HCT116 (cell line): ENCODE measurements at regions not wholly inside any gene's neighbourhood (a gene's known extent, or its start where the extent isn't known, plus 50 kb on each side); places are given as distances from the start of the nearest gene placed in this dataset.
A peak's percentile ranks its signal among the peaks of the same experiment; 100 is the strongest.

ENCODE experiments used
- ATAC-seq: fragments of 200-7000 bp; cut with Tn5 transposase; 2 replicates; pipeline ENCODE4 v1.9.1; 2020; ENCODE audit warnings: mild to moderate bottlenecking, moderate library complexity
- BruUV-seq: library from RNA; stranded (reverse); fragments of 400-500 nt; replicated peaks from 2 replicates; lab custom pipeline; 2021; lab: Mats Ljungman, UMichigan
- CTCF ChIA-PET: fragments of 300-600 bp; sonication (Branson Sonifier 250); formaldehyde crosslinking; loops from one replicate; lab custom pipeline; 2021; ENCODE audit warnings: antibody characterized with exemption; lab: Charles Lee
- POLR2A ChIA-PET: fragments of 300-600, 350-600 bp; sonication (Branson Sonifier 250); formaldehyde crosslinking; loops from one replicate; lab custom pipeline; 2021; ENCODE audit warnings: antibody characterized with exemption; lab: Charles Lee
- RAD21 ChIA-PET, 2 experiments: fragments of 300-600 bp; sonication (Branson Sonifier 250); formaldehyde crosslinking; loops; one replicate each; lab custom pipeline; 2023; ENCODE audit warnings: low total read pairs in 2 of 2; ENCODE audit not compliant: uncharacterized antibody in 2 of 2, unreplicated experiment in 2 of 2, low non-redundant PET in 1 of 2; lab: Charles Lee
- DNase-seq: peaks from one replicate; pipeline ENCODE4 v3.0.0-alpha.2; 2010; ENCODE audit warnings: low read depth, low spot score
- H2AFZ ChIP-seq: fragments of 200-600 bp; shearing (Covaris generic), sonication (generic); 2 replicates; pipeline ENCODE4 v1.6.1; 2017; ENCODE audit warnings: low read depth, mixed run types, mixed read lengths, antibody characterized with exemption, low read length; ENCODE audit not compliant: poor library complexity, severe bottlenecking
- H3K27ac ChIP-seq: 2 replicates; pipeline ENCODE4 v1.5.1; 2012; ENCODE audit warnings: low read depth, low read length
- H3K27me3 ChIP-seq: fragments of 200-600 bp; sonication (generic); 2 replicates; pipeline ENCODE4 v1.6.1; 2016; ENCODE audit warnings: mixed run types, low read length, mixed read lengths; ENCODE audit not compliant: insufficient read depth
- H3K36me3 ChIP-seq, 2 experiments: fragments of 200-500 bp in 1 of 2; fragments of 200-600 bp in 1 of 2; sonication (Bioruptor generic) in 1 of 2; sonication (generic) in 1 of 2; 2 replicates each; pipeline versions ENCODE4 v1.5.1 to v1.6.1; 2014 to 2016; ENCODE audit warnings: low read length in 2 of 2, inconsistent platforms in 1 of 2, mixed read lengths in 1 of 2, mixed run types in 1 of 2; ENCODE audit not compliant: insufficient read depth in 2 of 2, control insufficient read depth in 1 of 2
- H3K4me1 ChIP-seq, 2 experiments: fragments of 200-600 bp in 1 of 2; sonication (generic) in 1 of 2; 2 replicates each; pipeline versions ENCODE4 v1.5.1 to v1.6.1; 2012 to 2017; ENCODE audit warnings: low read length in 2 of 2, inconsistent platforms in 1 of 2, mild to moderate bottlenecking in 1 of 2, mixed read lengths in 1 of 2, mixed run types in 1 of 2, moderate library complexity in 1 of 2; ENCODE audit not compliant: insufficient read depth in 2 of 2, control insufficient read depth in 1 of 2
- H3K4me2 ChIP-seq: fragments of 200-600 bp; sonication (generic); 2 replicates; pipeline ENCODE4 v1.6.1; 2017; ENCODE audit warnings: mixed run types, low read length, mixed read lengths
- H3K4me3 ChIP-seq, 2 experiments: fragments of 200-600 bp in 1 of 2; sonication (generic) in 1 of 2; replicated peaks in 1 of 2; 2 replicates each; pipeline ENCODE4 v1.5.1; 2011 to 2016; ENCODE audit warnings: low read length in 2 of 2, control low read depth in 1 of 2, low read depth in 1 of 2, mild to moderate bottlenecking in 1 of 2, mixed read lengths in 1 of 2, mixed run types in 1 of 2
- H3K79me2 ChIP-seq: fragments of 200-600 bp; sonication (generic); 2 replicates; pipeline ENCODE4 v1.6.1; 2017; ENCODE audit warnings: mild to moderate bottlenecking, mixed run types, low read length, moderate library complexity, mixed read lengths; ENCODE audit not compliant: insufficient read depth
- H3K9ac ChIP-seq: fragments of 200-600 bp; sonication (generic); 2 replicates; pipeline ENCODE4 v1.6.1; 2016; ENCODE audit warnings: low read length, mixed read lengths
- H3K9me2 ChIP-seq: fragments of 200-600 bp; sonication (generic), shearing (Covaris generic); 2 replicates; pipeline ENCODE4 v1.6.1; 2017; ENCODE audit warnings: mixed run types, mild to moderate bottlenecking, moderate library complexity; ENCODE audit not compliant: insufficient read depth
- H3K9me3 ChIP-seq, 2 experiments: fragments of 200-500 bp in 1 of 2; fragments of 200-600 bp in 1 of 2; sonication (Bioruptor generic) in 1 of 2; sonication (generic) in 1 of 2; 2 replicates each; pipeline ENCODE4 v1.6.1; 2014 to 2017; ENCODE audit warnings: low read length in 2 of 2, mixed read lengths in 2 of 2, inconsistent platforms in 1 of 2, low read depth in 1 of 2, mild to moderate bottlenecking in 1 of 2, mixed run types in 1 of 2, moderate library complexity in 1 of 2; ENCODE audit not compliant: control insufficient read depth in 1 of 2, insufficient read depth in 1 of 2
- H4K20me1 ChIP-seq: fragments of 200-600 bp; sonication (generic), shearing (Covaris generic); 2 replicates; pipeline ENCODE4 v1.6.1; 2017; ENCODE audit warnings: mixed run types, mild to moderate bottlenecking, moderate library complexity; ENCODE audit not compliant: insufficient read depth
- CBX3 ChIP-seq: IDR thresholded peaks from 2 replicates; pipeline ENCODE4 v1.6.1; 2012; ENCODE audit warnings: low read depth
- CEBPB ChIP-seq: IDR thresholded peaks from 2 replicates; pipeline ENCODE4 v1.6.1; 2012; ENCODE audit warnings: low read depth
- EGR1 ChIP-seq: IDR thresholded peaks from 2 replicates; pipeline ENCODE4 v1.6.1; 2012; ENCODE audit warnings: low read depth
- ELF1 ChIP-seq: IDR thresholded peaks from 2 replicates; pipeline ENCODE4 v1.6.1; 2012; ENCODE audit warnings: low read depth, borderline replicate concordance
- EZH2 ChIP-seq: fragments of 200-600 bp; sonication (generic); IDR thresholded peaks from 2 replicates; pipeline ENCODE4 v1.6.1; 2017; ENCODE audit warnings: antibody characterized with exemption, mixed run types
- EZH2phosphoT487 ChIP-seq: fragments of 200-600 bp; IDR thresholded peaks from 2 replicates; pipeline ENCODE4 v1.6.1; 2018; ENCODE audit warnings: antibody characterized with exemption, borderline replicate concordance
- FOSL1 ChIP-seq: IDR thresholded peaks from 2 replicates; pipeline ENCODE4 v1.6.1; 2012; ENCODE audit warnings: low read depth
- JUND ChIP-seq: IDR thresholded peaks from 2 replicates; pipeline ENCODE4 v1.6.1; 2012
- POLR2AphosphoS5 ChIP-seq: IDR thresholded peaks from 2 replicates; pipeline ENCODE4 v1.6.1; 2011; ENCODE audit warnings: mild to moderate bottlenecking, low read depth, low read length, moderate library complexity
- RAD21 ChIP-seq: IDR thresholded peaks from 2 replicates; pipeline ENCODE4 v1.6.1; 2012; ENCODE audit warnings: low read depth, mild to moderate bottlenecking
- SIN3A ChIP-seq: IDR thresholded peaks from 2 replicates; pipeline ENCODE4 v1.6.1; 2012; ENCODE audit warnings: low read depth
- SP1 ChIP-seq: IDR thresholded peaks from 2 replicates; pipeline ENCODE4 v1.6.1; 2012; ENCODE audit warnings: low read depth
- SRF ChIP-seq: IDR thresholded peaks from 2 replicates; pipeline ENCODE4 v1.6.1; 2012; ENCODE audit warnings: low read depth
- TCF7L2 ChIP-seq: IDR thresholded peaks from 2 replicates; pipeline ENCODE4 v1.7.0; 2011; ENCODE audit warnings: borderline replicate concordance, inconsistent platforms; ENCODE audit not compliant: insufficient read depth, insufficient read length; ENCODE audit errors: extremely low read depth
- YY1 ChIP-seq: IDR thresholded peaks from 2 replicates; pipeline ENCODE4 v1.6.1; 2011; ENCODE audit warnings: low read length, low read depth, moderate library complexity, mild to moderate bottlenecking; ENCODE audit not compliant: insufficient replicate concordance; ENCODE audit errors: extremely low read depth
- ZFX ChIP-seq: fragments of 450-650 bp; IDR thresholded peaks from 2 replicates; pipeline ENCODE4 v1.6.1; 2017
- ZNF274 ChIP-seq: fragments of 200-500 bp; sonication (Bioruptor generic); IDR thresholded peaks from 2 replicates; pipeline ENCODE4 v1.6.1; 2014; ENCODE audit warnings: mild to moderate bottlenecking, low read depth, low read length, inconsistent platforms
- intact Hi-C: fragments of 100-400 bp; cut with micrococcal nuclease; formaldehyde crosslinking; loops from 2 replicates; pipeline ENCODE4 v1.10.0; 2022
- TF ChIP-seq, protein P1 (sequence below): IDR thresholded peaks from 2 replicates; pipeline ENCODE4 v1.6.1; 2011; ENCODE audit warnings: mild to moderate bottlenecking, low read length, moderate library complexity; ENCODE audit not compliant: insufficient replicate concordance; ENCODE audit errors: extremely low read depth
- TF ChIP-seq, protein P2 (sequence below): IDR thresholded peaks from 2 replicates; pipeline ENCODE4 v1.6.1; 2012
- TF ChIP-seq, protein P3 (sequence below): IDR thresholded peaks from 2 replicates; pipeline ENCODE4 v1.6.1; 2012; ENCODE audit warnings: low read depth
- TF ChIP-seq, protein P4 (sequence below), 3 experiments: fragments of 200-600 bp in 1 of 3; sonication (generic) in 1 of 3; IDR thresholded peaks in 2 of 3; conservative IDR thresholded peaks in 1 of 3; 2 replicates each; pipeline ENCODE4 v1.5.1; 2012 to 2017; ENCODE audit warnings: low read depth in 2 of 3, low read length in 2 of 3, antibody characterized with exemption in 1 of 3, borderline replicate concordance in 1 of 3, control low read depth in 1 of 3, mild to moderate bottlenecking in 1 of 3, mixed read lengths in 1 of 3, mixed run types in 1 of 3, moderate library complexity in 1 of 3; ENCODE audit not compliant: insufficient read depth in 1 of 3
- TF ChIP-seq, protein P5 (sequence below): IDR thresholded peaks from 2 replicates; pipeline ENCODE4 v1.6.1; 2012

DNA sequence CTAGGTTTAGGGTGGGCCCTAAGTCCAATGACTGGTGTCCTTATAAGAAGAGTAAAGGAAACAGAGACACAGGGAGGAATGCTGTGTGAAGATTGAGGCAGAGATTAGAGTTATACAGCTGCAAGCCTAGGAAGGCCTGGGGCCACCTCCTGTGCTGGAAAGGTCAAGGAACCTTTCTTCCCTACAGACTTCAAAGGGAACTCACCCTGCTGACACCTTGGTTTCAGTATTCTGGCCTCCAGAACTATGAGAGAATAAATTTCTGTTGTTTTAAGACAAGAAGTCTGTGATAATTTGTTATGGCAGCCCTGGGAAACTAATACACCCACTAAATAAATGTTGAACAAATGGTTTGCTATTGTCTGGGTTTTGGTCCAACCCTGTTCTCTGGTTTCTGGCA is 102.3 kb upstream of the NEUROD1 start:
- RAD21 ChIA-PET, result no interaction called here
- no TSS peak for BruUV-seq
- POLR2A ChIA-PET, result no interaction called here
- intact Hi-C loops, result loop anchor here (5.0 kb wide), 1 partner anchor 170 kb away; no protein-coding TSS in a partner anchor
- no peaks in the 10 kb centered on the region for H3K36me3 ChIP-seq
- no peaks in the 10 kb centered on the region for H3K9me3 ChIP-seq
- peaks cover 22% of the 10 kb centered on the region for H3K79me2 ChIP-seq
- ATAC-seq, result peak; percentile 60
- H3K9me2 ChIP-seq, result no peaks in the 10 kb centered on the region
- TF ChIP-seq CBX3, result peak; percentile 21; the same call in 1 of the 2 replicates
- no peak for TF ChIP-seq FOSL1
- TF ChIP-seq SP1, result peak; percentile 87
- TF ChIP-seq, protein P1, sequence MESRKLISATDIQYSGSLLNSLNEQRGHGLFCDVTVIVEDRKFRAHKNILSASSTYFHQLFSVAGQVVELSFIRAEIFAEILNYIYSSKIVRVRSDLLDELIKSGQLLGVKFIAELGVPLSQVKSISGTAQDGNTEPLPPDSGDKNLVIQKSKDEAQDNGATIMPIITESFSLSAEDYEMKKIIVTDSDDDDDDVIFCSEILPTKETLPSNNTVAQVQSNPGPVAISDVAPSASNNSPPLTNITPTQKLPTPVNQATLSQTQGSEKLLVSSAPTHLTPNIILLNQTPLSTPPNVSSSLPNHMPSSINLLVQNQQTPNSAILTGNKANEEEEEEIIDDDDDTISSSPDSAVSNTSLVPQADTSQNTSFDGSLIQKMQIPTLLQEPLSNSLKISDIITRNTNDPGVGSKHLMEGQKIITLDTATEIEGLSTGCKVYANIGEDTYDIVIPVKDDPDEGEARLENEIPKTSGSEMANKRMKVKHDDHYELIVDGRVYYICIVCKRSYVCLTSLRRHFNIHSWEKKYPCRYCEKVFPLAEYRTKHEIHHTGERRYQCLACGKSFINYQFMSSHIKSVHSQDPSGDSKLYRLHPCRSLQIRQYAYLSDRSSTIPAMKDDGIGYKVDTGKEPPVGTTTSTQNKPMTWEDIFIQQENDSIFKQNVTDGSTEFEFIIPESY, result no peak
- TF ChIP-seq ELF1, result no peak
- TF ChIP-seq, protein P2, sequence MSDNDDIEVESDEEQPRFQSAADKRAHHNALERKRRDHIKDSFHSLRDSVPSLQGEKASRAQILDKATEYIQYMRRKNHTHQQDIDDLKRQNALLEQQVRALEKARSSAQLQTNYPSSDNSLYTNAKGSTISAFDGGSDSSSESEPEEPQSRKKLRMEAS, result no peak
- TF ChIP-seq EZH2phosphoT487, result no peak
- no peak for TF ChIP-seq SIN3A
- TF ChIP-seq, protein P3, sequence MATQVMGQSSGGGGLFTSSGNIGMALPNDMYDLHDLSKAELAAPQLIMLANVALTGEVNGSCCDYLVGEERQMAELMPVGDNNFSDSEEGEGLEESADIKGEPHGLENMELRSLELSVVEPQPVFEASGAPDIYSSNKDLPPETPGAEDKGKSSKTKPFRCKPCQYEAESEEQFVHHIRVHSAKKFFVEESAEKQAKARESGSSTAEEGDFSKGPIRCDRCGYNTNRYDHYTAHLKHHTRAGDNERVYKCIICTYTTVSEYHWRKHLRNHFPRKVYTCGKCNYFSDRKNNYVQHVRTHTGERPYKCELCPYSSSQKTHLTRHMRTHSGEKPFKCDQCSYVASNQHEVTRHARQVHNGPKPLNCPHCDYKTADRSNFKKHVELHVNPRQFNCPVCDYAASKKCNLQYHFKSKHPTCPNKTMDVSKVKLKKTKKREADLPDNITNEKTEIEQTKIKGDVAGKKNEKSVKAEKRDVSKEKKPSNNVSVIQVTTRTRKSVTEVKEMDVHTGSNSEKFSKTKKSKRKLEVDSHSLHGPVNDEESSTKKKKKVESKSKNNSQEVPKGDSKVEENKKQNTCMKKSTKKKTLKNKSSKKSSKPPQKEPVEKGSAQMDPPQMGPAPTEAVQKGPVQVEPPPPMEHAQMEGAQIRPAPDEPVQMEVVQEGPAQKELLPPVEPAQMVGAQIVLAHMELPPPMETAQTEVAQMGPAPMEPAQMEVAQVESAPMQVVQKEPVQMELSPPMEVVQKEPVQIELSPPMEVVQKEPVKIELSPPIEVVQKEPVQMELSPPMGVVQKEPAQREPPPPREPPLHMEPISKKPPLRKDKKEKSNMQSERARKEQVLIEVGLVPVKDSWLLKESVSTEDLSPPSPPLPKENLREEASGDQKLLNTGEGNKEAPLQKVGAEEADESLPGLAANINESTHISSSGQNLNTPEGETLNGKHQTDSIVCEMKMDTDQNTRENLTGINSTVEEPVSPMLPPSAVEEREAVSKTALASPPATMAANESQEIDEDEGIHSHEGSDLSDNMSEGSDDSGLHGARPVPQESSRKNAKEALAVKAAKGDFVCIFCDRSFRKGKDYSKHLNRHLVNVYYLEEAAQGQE, result no peak
- peak; percentile 51; the same call in 1 of the 2 replicates for TF ChIP-seq JUND
- TF ChIP-seq CEBPB, result no peak
- no peak for TF ChIP-seq EZH2
- TF ChIP-seq EGR1, result no peak
- TF ChIP-seq YY1, result peak; percentile 25
- no peak for TF ChIP-seq RAD21
- TF ChIP-seq, protein P4, sequence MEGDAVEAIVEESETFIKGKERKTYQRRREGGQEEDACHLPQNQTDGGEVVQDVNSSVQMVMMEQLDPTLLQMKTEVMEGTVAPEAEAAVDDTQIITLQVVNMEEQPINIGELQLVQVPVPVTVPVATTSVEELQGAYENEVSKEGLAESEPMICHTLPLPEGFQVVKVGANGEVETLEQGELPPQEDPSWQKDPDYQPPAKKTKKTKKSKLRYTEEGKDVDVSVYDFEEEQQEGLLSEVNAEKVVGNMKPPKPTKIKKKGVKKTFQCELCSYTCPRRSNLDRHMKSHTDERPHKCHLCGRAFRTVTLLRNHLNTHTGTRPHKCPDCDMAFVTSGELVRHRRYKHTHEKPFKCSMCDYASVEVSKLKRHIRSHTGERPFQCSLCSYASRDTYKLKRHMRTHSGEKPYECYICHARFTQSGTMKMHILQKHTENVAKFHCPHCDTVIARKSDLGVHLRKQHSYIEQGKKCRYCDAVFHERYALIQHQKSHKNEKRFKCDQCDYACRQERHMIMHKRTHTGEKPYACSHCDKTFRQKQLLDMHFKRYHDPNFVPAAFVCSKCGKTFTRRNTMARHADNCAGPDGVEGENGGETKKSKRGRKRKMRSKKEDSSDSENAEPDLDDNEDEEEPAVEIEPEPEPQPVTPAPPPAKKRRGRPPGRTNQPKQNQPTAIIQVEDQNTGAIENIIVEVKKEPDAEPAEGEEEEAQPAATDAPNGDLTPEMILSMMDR (IDR thresholded peaks at IDR 0.05 in 2 of 3, conservative IDR thresholded peaks at IDR 0.05 in 1 of 3; ENCODE audit: borderline replicate concordance in 1 of 3, insufficient read depth in 1 of 3, low read depth in 2 of 3, low read length in 2 of 3), result no peak
- TF ChIP-seq POLR2AphosphoS5, result peak; percentile 33; the same call in 1 of the 2 replicates
- no peak for TF ChIP-seq SRF
- TF ChIP-seq ZNF274, result no peak
- TF ChIP-seq ZFX, result no peak
- TF ChIP-seq, protein P5, sequence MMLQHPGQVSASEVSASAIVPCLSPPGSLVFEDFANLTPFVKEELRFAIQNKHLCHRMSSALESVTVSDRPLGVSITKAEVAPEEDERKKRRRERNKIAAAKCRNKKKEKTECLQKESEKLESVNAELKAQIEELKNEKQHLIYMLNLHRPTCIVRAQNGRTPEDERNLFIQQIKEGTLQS, result no peak
- TF ChIP-seq TCF7L2, result peak; percentile 98
- no peak overlapping the region; a peak in 1 of 4 replicates for H3K4me3 ChIP-seq
- H4K20me1 ChIP-seq, result no peaks in the 10 kb centered on the region
- H3K4me1 ChIP-seq, result peaks cover 86 to 100% of the 10 kb centered on the region in 2 experiments
- peak overlapping the region; percentile 59 for H3K4me2 ChIP-seq
- no peaks in the 10 kb centered on the region for H3K27me3 ChIP-seq
- H3K27ac ChIP-seq, result peak overlapping the region; percentile 92
- H3K9ac ChIP-seq, result peak overlapping the region; percentile 64
- H2AFZ ChIP-seq, result no peak overlapping the region
- no peak for DNase-seq
- CTCF ChIA-PET, result no interaction called here
